ENCODE measurements at regions not wholly inside any gene's neighbourhood (a gene's known extent, or its start where the extent isn't known, plus 50 kb on each side); places are given as distances from the start of the nearest gene placed in this dataset.

GRCh38 chr11:29187215-29187614 lies 829.6 kb downstream of the KCNA4 start:
- no peaks in the 10 kb centered on the region for H3K4me1 Mint-ChIP-seq
- no peak for DNase-seq (ENCODE audit: low read depth, low spot score)
- TF ChIP-seq CTCF (conservative IDR thresholded peaks at IDR 0.05): no peak
- no peaks in the 10 kb centered on the region for H3K27me3 Mint-ChIP-seq (ENCODE audit: low read depth)
- no peak overlapping the region for H3K27ac Mint-ChIP-seq (ENCODE audit: unreplicated experiment)
- H3K9me3 Mint-ChIP-seq: no peaks in the 10 kb centered on the region
- H3K36me3 Mint-ChIP-seq (ENCODE audit: low read depth): no peaks in the 10 kb centered on the region
- no peak overlapping the region for H3K4me3 Mint-ChIP-seq

GRCh38 chr11:29184939-29185890 lies 831.6 kb downstream of the KCNA4 start:
- DNase-seq (ENCODE audit: low read depth, low spot score): no peak
- no peaks in the 10 kb centered on the region for H3K4me1 Mint-ChIP-seq
- H3K36me3 Mint-ChIP-seq (ENCODE audit: low read depth): no peaks in the 10 kb centered on the region
- no peak overlapping the region for H3K4me3 Mint-ChIP-seq
- no peaks in the 10 kb centered on the region for H3K27me3 Mint-ChIP-seq (ENCODE audit: low read depth)
- TF ChIP-seq CTCF (conservative IDR thresholded peaks at IDR 0.05): no peak
- H3K9me3 Mint-ChIP-seq: peaks cover 4% of the 10 kb centered on the region
- no peak overlapping the region for H3K27ac Mint-ChIP-seq (ENCODE audit: unreplicated experiment)

GRCh38 chr11:29183301-29183700 lies 833.5 kb downstream of the KCNA4 start:
- no peaks in the 10 kb centered on the region for H3K4me1 Mint-ChIP-seq
- H3K36me3 Mint-ChIP-seq (ENCODE audit: low read depth): no peaks in the 10 kb centered on the region
- no peak overlapping the region for H3K27ac Mint-ChIP-seq (ENCODE audit: unreplicated experiment)
- no peaks in the 10 kb centered on the region for H3K27me3 Mint-ChIP-seq (ENCODE audit: low read depth)
- no peak for TF ChIP-seq CTCF (conservative IDR thresholded peaks at IDR 0.05)
- DNase-seq (ENCODE audit: low read depth, low spot score): no peak
- H3K9me3 Mint-ChIP-seq: peaks cover 4% of the 10 kb centered on the region
- no peak overlapping the region for H3K4me3 Mint-ChIP-seq

GRCh38 chr11:29173660-29174062 lies 843.2 kb downstream of the KCNA4 start:
- Mint-ChIP-seq H3K9me3 (no peaks in the 10 kb centered on the region), H3K27ac (ENCODE audit: unreplicated experiment) (peak overlapping the region; percentile 86), H3K4me3 (no peak overlapping the region), H3K36me3 (ENCODE audit: low read depth) (no peaks in the 10 kb centered on the region), H3K27me3 (ENCODE audit: low read depth) (no peaks in the 10 kb centered on the region), H3K4me1 (peaks cover 11% of the 10 kb centered on the region)
- no peak for DNase-seq (ENCODE audit: low read depth, low spot score)
- TF ChIP-seq CTCF (conservative IDR thresholded peaks at IDR 0.05): no peak

- no peaks in the 10 kb centered on the region for H3K27me3 Mint-ChIP-seq (ENCODE audit: low read depth)
- H3K9me3 Mint-ChIP-seq: no peaks in the 10 kb centered on the region
- DNase-seq (ENCODE audit: low read depth, low spot score): no peak
- TF ChIP-seq CTCF (conservative IDR thresholded peaks at IDR 0.05): no peak
- no peak overlapping the region for H3K27ac Mint-ChIP-seq (ENCODE audit: unreplicated experiment)
- no peaks in the 10 kb centered on the region for H3K36me3 Mint-ChIP-seq (ENCODE audit: low read depth)
- no peak overlapping the region for H3K4me3 Mint-ChIP-seq
- H3K4me1 Mint-ChIP-seq: peaks cover 11% of the 10 kb centered on the region
Observed at GRCh38 chr11:29171360-29171950, 845.4 kb downstream of the KCNA4 start.
